Bronchial epithelial cell (primary cell): ENCODE measurements at regions not wholly inside any gene's neighbourhood (a gene's known extent, or its start where the extent isn't known, plus 50 kb on each side); places are given as distances from the start of the nearest gene placed in this dataset.

Experiments used
- DNase-seq: peaks from one replicate; pipeline ENCODE4 v3.0.0-alpha.2; 2010; ENCODE audit warnings: low read depth
- FAIRE-seq: peaks from 2 replicates; lab custom pipeline; 2011; peaks lifted over from hg19 to GRCh38; lab: Jason Lieb, UNC
- H3K27me3 ChIP-seq: 2 replicates; pipeline ENCODE4 v1.5.1; 2011; ENCODE audit warnings: low read length; ENCODE audit not compliant: control insufficient read depth, insufficient read depth
- H3K36me3 ChIP-seq: 2 replicates; pipeline ENCODE4 v1.5.1; 2011; ENCODE audit warnings: low read length; ENCODE audit not compliant: control insufficient read depth, insufficient read depth
- H3K4me3 ChIP-seq: 2 replicates; pipeline ENCODE4 v1.5.1; 2011; ENCODE audit warnings: mild to moderate bottlenecking, low read depth, low read length, control low read depth
- TF ChIP-seq, protein P1 (sequence below): IDR thresholded peaks from 2 replicates; pipeline ENCODE4 v1.5.1; 2011; ENCODE audit warnings: mild to moderate bottlenecking, moderate library complexity, low read length, control low read depth, inconsistent platforms; ENCODE audit not compliant: insufficient read depth, severe bottlenecking

DNA sequence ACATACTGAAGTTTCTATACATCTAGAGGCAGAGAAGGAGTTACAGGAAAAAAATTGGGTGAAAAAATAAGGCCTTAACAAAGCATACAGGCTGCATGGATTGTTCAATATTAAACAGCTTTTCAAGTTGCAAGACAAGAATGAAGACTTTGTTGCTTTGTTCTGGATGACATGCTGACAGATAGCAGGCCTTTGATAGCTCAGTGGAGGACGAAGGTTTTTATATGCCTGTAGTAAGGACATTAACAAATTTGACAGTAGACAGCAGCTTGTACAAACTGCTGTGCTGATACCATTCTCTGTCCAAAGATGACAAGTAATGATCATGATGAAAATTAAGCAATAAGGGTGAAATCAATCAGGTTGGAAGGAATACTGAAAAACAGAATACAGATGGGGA lies 309.9 kb downstream of the NKX6-1 start:
- Histone ChIP-seq H3K36me3 (no peaks in the 10 kb centered on the region), H3K4me3 (no peak overlapping the region), H3K27me3 (no peaks in the 10 kb centered on the region)
- TF ChIP-seq, protein P1, sequence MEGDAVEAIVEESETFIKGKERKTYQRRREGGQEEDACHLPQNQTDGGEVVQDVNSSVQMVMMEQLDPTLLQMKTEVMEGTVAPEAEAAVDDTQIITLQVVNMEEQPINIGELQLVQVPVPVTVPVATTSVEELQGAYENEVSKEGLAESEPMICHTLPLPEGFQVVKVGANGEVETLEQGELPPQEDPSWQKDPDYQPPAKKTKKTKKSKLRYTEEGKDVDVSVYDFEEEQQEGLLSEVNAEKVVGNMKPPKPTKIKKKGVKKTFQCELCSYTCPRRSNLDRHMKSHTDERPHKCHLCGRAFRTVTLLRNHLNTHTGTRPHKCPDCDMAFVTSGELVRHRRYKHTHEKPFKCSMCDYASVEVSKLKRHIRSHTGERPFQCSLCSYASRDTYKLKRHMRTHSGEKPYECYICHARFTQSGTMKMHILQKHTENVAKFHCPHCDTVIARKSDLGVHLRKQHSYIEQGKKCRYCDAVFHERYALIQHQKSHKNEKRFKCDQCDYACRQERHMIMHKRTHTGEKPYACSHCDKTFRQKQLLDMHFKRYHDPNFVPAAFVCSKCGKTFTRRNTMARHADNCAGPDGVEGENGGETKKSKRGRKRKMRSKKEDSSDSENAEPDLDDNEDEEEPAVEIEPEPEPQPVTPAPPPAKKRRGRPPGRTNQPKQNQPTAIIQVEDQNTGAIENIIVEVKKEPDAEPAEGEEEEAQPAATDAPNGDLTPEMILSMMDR, result no peak
- DNase-seq, result no peak
- FAIRE-seq, result no peak

DNA sequence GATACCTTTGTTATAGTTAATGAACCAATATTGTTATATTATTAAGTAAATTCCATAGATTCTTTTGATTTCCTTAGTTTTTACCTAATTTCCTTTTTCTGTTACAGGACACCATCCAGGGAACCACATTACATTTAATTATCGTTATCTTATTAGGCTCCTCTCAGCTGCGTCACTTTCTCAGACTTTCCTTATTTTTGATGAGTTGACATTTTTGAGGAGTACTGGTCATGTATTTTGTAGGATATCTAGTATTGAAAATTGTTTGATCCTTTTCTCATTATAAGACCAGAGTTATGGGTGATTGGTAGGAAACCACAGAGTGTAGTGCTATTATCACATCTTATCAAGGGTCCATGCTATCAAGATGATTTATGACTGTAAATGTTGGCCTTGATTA lies 319.7 kb downstream of the NKX6-1 start:
- no peak for FAIRE-seq
- Histone ChIP-seq H3K4me3 (no peak overlapping the region), H3K27me3 (no peaks in the 10 kb centered on the region), H3K36me3 (no peaks in the 10 kb centered on the region)
- no peak for DNase-seq
- TF ChIP-seq, protein P1, result no peak

DNA sequence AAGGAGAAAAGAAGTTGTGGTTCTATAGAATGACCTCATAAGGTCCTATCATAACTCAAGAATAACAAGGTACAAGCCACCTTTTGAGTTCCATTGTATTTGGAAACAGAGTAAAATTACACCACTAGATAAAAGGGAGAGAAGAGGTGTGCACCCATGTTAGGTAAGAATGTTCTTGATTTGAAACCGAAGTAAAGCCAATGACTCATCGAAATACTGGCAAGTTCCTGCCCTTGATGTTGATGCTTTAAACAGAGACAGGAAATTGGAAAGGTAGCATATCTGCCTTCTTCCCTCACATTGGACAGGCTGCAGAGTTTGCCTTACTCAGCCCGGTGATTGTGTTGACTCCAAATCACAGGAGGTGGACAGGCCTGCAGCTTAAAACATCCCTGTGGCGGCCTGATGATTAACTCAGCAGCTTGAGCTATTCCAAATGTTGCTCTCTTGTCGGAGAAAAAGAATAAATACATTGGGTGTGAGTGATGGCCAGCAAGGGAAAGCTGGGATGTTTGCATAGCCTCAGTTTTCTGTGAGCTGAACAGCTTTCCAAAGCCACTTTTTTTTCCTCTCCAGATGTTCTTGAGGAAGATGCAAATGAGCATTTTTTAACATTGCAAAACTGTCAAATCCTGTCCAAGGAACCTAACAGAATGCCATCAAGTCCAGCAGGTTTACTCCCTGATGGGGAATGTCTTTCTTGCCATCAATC lies 321.1 kb downstream of the NKX6-1 start:
- Histone ChIP-seq H3K36me3 (no peaks in the 10 kb centered on the region), H3K27me3 (no peaks in the 10 kb centered on the region), H3K4me3 (no peak overlapping the region)
- DNase-seq (peak; percentile 44), FAIRE-seq (no peak)
- TF ChIP-seq, protein P1, result no peak

DNA sequence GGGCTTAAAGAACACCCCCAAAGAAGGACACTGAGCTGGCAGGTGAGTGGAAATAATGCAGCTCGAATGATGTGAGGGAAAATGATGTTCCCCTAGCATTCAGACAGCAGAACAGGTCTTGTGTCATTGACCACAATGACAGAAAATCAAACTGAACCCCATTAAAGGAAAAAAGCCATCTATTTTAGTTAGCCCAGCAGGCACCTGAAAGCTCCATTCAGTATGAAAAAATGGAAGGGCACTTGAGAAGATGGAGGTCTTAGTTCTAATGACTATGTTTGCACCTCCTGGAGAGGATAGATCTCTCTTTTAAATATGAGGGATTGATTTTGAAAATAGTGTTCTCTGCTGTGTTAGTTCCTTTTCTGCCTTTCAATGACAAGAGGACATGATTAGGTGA lies 323.1 kb downstream of the NKX6-1 start:
- H3K27me3 ChIP-seq, result no peaks in the 10 kb centered on the region
- DNase-seq (no peak), FAIRE-seq (no peak)
- TF ChIP-seq, protein P1, result no peak
- no peak overlapping the region for H3K4me3 ChIP-seq
- H3K36me3 ChIP-seq, result no peaks in the 10 kb centered on the region

DNA sequence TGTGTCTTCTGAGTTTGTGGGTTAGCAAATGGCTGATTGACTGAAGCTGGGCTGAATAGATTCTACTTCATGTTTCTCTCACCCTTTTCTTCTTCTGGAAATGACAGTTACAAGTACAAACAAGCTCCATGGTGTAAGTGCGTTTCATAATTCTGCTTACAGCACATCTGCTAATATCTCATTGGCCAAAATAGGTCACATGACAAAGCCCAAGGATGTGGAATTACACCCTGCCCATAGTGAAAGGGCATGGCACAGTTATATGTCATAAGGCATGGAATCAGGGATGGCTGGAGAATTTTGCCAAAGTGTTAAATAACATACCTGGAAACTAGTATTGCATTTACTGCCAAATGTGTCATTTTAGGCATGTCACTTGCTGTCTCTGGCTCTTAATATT lies 327.2 kb downstream of the NKX6-1 start:
- Histone ChIP-seq H3K27me3 (no peaks in the 10 kb centered on the region), H3K36me3 (no peaks in the 10 kb centered on the region), H3K4me3 (no peak overlapping the region)
- DNase-seq (peak; percentile 54), FAIRE-seq (no peak)
- TF ChIP-seq, protein P1, result no peak

DNA sequence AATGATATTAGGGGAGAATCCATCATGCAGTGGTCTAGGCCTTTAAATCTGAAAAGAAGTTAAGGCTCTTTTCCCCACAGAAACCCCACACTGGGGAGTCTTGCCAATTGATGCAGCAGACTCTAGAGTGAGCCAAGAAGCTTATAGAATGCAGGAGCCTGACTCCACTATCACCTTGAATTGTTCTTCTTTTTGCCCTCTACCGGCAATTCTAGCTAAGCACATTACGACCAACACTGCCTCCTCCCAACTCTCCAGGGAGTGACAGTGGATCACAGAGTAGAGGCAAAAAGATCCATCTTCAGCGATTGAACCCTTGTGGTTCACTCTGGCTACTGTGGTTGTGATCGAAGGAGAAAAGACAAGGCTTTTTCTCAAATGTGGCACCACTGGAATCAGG lies 331.5 kb downstream of the NKX6-1 start:
- Histone ChIP-seq H3K27me3 (no peaks in the 10 kb centered on the region), H3K4me3 (no peak overlapping the region), H3K36me3 (no peaks in the 10 kb centered on the region)
- FAIRE-seq (no peak), DNase-seq (no peak)
- TF ChIP-seq, protein P1, result peak; percentile 8
